Breast epithelium (tissue), 4 donors: ENCODE measurements at regions not wholly inside any gene's neighbourhood (a gene's known extent, or its start where the extent isn't known, plus 50 kb on each side); places are given as distances from the start of the nearest gene placed in this dataset.

Experiments used
- DNase-seq, 2 donors: peaks; one replicate each; pipeline ENCODE4 v3.0.0-alpha.2; 2019; ENCODE audit warnings: low spot score in 2 of 2
- H3K27ac ChIP-seq, 2 donors: fragments of 200-600 bp; sonication (generic) in 1 of 2; one replicate each; pipeline ENCODE4 v1.5.1; 2016 to 2019; ENCODE audit warnings: mild to moderate bottlenecking in 1 of 2
- H3K27me3 ChIP-seq, 2 donors: fragments of 200-600 bp; sonication (generic) in 1 of 2; one replicate each; pipeline versions ENCODE4 v1.5.1 to v1.6.0; 2017 to 2019; ENCODE audit warnings: control low read depth in 1 of 2, mild to moderate bottlenecking in 1 of 2
- H3K36me3 ChIP-seq: fragments of 200-600 bp; one replicate; pipeline ENCODE4 v1.5.1; 2019
- H3K4me1 ChIP-seq, 2 donors: fragments of 200-600 bp; sonication (generic); one replicate each; pipeline ENCODE4 v1.5.1; 2016 to 2019; ENCODE audit warnings: control low read depth in 1 of 2
- H3K4me3 ChIP-seq, 3 donors: fragments of 200-600 bp; sonication (generic); 1 replicate in 2 of 3; 2 replicates in 1 of 3; pipeline ENCODE4 v1.5.1; 2016 to 2019; ENCODE audit warnings: mild to moderate bottlenecking in 3 of 3, moderate library complexity in 2 of 3
- H3K9me3 ChIP-seq, 2 donors: fragments of 200-600 bp; sonication (generic) in 1 of 2; one replicate each; pipeline ENCODE4 v1.5.1; 2016 to 2019; ENCODE audit warnings: control low read depth in 1 of 2
- POLR2A ChIP-seq: fragments of 450-650 bp; IDR thresholded peaks from one replicate; pipeline ENCODE4 v1.6.1; 2016; ENCODE audit warnings: antibody characterized with exemption, mild to moderate bottlenecking, moderate library complexity
- POLR2AphosphoS5 ChIP-seq, 3 donors: sonication (generic); formaldehyde crosslinking; IDR thresholded peaks; one replicate each; pipeline ENCODE4 v1.6.1; 2017; ENCODE audit warnings: antibody characterized with exemption in 3 of 3
- intact Hi-C: fragments of 100-400 bp; cut with DNase I; formaldehyde crosslinking; loops from one replicate; pipeline ENCODE4 v1.15.1; 2023; ENCODE audit warnings: low total_unique reads
- TF ChIP-seq, protein P1 (sequence below), 3 donors: fragments of 450-650 bp; IDR thresholded peaks; one replicate each; pipeline ENCODE4 v1.5.1; 2016 to 2017; ENCODE audit warnings: antibody characterized with exemption in 3 of 3, mild to moderate bottlenecking in 3 of 3, moderate library complexity in 3 of 3

GRCh38 chr18:35835366-35835765, 137.1 kb upstream of the RMP24 start:
- H3K9me3 ChIP-seq = peaks cover 10 to 24% of the 10 kb centered on the region in 2 donors
- H3K4me3 ChIP-seq = no peak overlapping the region
- DNase-seq = no peak
- H3K36me3 ChIP-seq = no peaks in the 10 kb centered on the region
- no peaks in the 10 kb centered on the region for H3K27me3 ChIP-seq
- TF ChIP-seq POLR2A (no peak), POLR2AphosphoS5 (IDR thresholded peaks at IDR 0.05) (no peak)
- TF ChIP-seq, protein P1, sequence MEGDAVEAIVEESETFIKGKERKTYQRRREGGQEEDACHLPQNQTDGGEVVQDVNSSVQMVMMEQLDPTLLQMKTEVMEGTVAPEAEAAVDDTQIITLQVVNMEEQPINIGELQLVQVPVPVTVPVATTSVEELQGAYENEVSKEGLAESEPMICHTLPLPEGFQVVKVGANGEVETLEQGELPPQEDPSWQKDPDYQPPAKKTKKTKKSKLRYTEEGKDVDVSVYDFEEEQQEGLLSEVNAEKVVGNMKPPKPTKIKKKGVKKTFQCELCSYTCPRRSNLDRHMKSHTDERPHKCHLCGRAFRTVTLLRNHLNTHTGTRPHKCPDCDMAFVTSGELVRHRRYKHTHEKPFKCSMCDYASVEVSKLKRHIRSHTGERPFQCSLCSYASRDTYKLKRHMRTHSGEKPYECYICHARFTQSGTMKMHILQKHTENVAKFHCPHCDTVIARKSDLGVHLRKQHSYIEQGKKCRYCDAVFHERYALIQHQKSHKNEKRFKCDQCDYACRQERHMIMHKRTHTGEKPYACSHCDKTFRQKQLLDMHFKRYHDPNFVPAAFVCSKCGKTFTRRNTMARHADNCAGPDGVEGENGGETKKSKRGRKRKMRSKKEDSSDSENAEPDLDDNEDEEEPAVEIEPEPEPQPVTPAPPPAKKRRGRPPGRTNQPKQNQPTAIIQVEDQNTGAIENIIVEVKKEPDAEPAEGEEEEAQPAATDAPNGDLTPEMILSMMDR (IDR thresholded peaks at IDR 0.05) = no peak
- intact Hi-C loops = no loop called here
- H3K27ac ChIP-seq = no peak overlapping the region
- H3K4me1 ChIP-seq = no peaks in the 10 kb centered on the region

DNA sequence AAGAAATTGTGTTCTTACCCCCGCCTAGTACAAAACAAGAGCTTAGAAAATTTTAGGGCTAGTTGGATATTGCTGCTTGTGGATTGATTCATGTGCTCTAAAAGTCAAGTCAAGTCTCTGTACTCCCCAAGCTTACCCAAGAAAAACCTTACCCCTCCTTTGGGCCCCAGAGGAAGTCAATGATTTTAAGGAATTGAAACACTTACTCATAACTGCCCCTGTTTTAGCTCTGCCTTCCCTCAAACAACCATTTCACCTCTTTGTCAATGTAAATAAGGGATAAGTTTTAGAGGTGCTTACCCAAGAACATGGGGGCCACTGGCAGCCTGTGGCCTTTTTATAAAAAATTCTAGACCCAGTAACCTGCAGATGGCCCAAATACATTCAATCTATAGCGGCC, 136.6 kb upstream of the RMP24 start:
- H3K36me3 ChIP-seq = no peaks in the 10 kb centered on the region
- H3K4me1 ChIP-seq = no peaks in the 10 kb centered on the region
- no peak overlapping the region for H3K4me3 ChIP-seq
- no peak for DNase-seq
- intact Hi-C loops = no loop called here
- TF ChIP-seq POLR2A = no peak
- TF ChIP-seq, protein P1 (IDR thresholded peaks at IDR 0.05) = no peak
- no peak for TF ChIP-seq POLR2AphosphoS5 (IDR thresholded peaks at IDR 0.05)
- no peaks in the 10 kb centered on the region for H3K27me3 ChIP-seq
- H3K9me3 ChIP-seq = peaks cover 10 to 21% of the 10 kb centered on the region in 2 donors
- H3K27ac ChIP-seq = no peak overlapping the region

DNA sequence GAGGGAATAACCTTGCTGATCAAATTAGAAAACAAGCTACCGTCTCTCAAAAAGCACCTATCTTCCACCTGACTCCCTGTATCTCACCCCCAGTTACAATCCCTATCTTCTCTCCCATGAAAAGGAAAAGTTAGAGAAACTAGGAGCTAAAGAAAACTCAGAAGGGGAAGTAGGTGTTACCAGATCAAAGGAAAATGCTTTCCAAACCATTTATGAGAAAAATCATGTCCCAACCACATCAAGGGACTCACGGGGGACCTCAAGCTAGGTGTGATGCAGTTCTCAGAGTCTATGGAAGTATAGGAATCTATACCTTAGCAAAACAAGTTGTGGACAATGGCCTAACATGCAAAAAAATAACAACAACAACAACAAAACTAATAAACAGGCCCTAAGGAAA, 135.5 kb upstream of the RMP24 start:
- TF ChIP-seq POLR2A (no peak), POLR2AphosphoS5 (IDR thresholded peaks at IDR 0.05) (no peak)
- TF ChIP-seq, protein P1 (IDR thresholded peaks at IDR 0.05) = no peak

GRCh38 chr18:35837922-35838496, 134.5 kb upstream of the RMP24 start:
- Histone ChIP-seq H3K9me3 (no peaks in the 10 kb centered on the region), H3K4me1 (no peaks in the 10 kb centered on the region), H3K36me3 (no peaks in the 10 kb centered on the region), H3K4me3 (no peak overlapping the region), H3K27ac (no peak overlapping the region), H3K27me3 (no peaks in the 10 kb centered on the region)
- intact Hi-C loops = no loop called here
- no peak for DNase-seq
- TF ChIP-seq POLR2AphosphoS5 (IDR thresholded peaks at IDR 0.05) = no peak
- no peak for TF ChIP-seq POLR2A
- TF ChIP-seq, protein P1 (IDR thresholded peaks at IDR 0.05) = no peak

More for the DNA sequence above, 135.5 kb upstream of the RMP24 start:
- Histone ChIP-seq H3K27me3 (no peaks in the 10 kb centered on the region), H3K4me1 (no peaks in the 10 kb centered on the region), H3K27ac (no peak overlapping the region), H3K36me3 (no peaks in the 10 kb centered on the region), H3K9me3 (peaks cover 9 to 10% of the 10 kb centered on the region in 2 donors), H3K4me3 (no peak overlapping the region)
- intact Hi-C loops = no loop called here
- no peak for DNase-seq

- DNase-seq = no peak
- H3K4me3 ChIP-seq = no peak overlapping the region
- intact Hi-C loops = no loop called here
- H3K9me3 ChIP-seq = no peaks in the 10 kb centered on the region
- H3K4me1 ChIP-seq = no peaks in the 10 kb centered on the region
- H3K27ac ChIP-seq = no peak overlapping the region
- H3K27me3 ChIP-seq = no peaks in the 10 kb centered on the region
- TF ChIP-seq POLR2AphosphoS5 (IDR thresholded peaks at IDR 0.05) (no peak), POLR2A (no peak)
- TF ChIP-seq, protein P1 (IDR thresholded peaks at IDR 0.05) = no peak
- no peaks in the 10 kb centered on the region for H3K36me3 ChIP-seq
Measured at GRCh38 chr18:35841283-35841682, 131.2 kb upstream of the RMP24 start.
